Heart right ventricle (tissue), 16 donors: ENCODE measurements at regions not wholly inside any gene's neighbourhood (a gene's known extent, or its start where the extent isn't known, plus 50 kb on each side); places are given as distances from the start of the nearest gene placed in this dataset.
A peak's percentile ranks its signal among the peaks of the same experiment; 100 is the strongest.

Experiments used
- ATAC-seq, 8 donors: fragments of 200-7000 bp; cut with Tn5 transposase; one replicate each; pipeline ENCODE4 v1.9.1; 2020; ENCODE audit warnings: mild to moderate bottlenecking in 8 of 8, moderate library complexity in 8 of 8, moderate number of reproducible peaks in 1 of 8
- DNase-seq, 2 donors: peaks; one replicate each; pipeline ENCODE4 v3.0.0-alpha.2; 2020
- H3K27ac ChIP-seq, 10 donors: fragments of 200-600 bp; sonication (generic) in 2 of 10; one replicate each; pipeline versions ENCODE4 v1.5.0 to v1.8.0; 2020 to 2022; ENCODE audit warnings: mild to moderate bottlenecking in 3 of 10
- H3K27me3 ChIP-seq, 7 donors: fragments of 200-600 bp; one replicate each; pipeline ENCODE4 v1.8.0; 2021 to 2022; ENCODE audit warnings: mild to moderate bottlenecking in 2 of 7
- H3K36me3 ChIP-seq, 9 donors: fragments of 200-600 bp; sonication (generic) in 1 of 9; one replicate each; pipeline versions ENCODE4 v1.5.0 to v1.8.0; 2020 to 2022; ENCODE audit warnings: mild to moderate bottlenecking in 2 of 9
- H3K4me1 ChIP-seq, 9 donors: fragments of 200-600 bp; sonication (generic) in 1 of 9; one replicate each; pipeline versions ENCODE4 v1.5.0 to v1.8.0; 2020 to 2022; ENCODE audit warnings: mild to moderate bottlenecking in 4 of 9
- H3K4me3 ChIP-seq, 10 donors: fragments of 200-600 bp; sonication (generic) in 2 of 10; one replicate each; pipeline versions ENCODE4 v1.5.0 to v1.8.0; 2020 to 2022; ENCODE audit warnings: mild to moderate bottlenecking in 7 of 10, moderate library complexity in 2 of 10
- H3K9me3 ChIP-seq, 11 donors: fragments of 200-600 bp in 10 of 11; sonication (generic) in 2 of 11; one replicate each; pipeline versions ENCODE4 v1.5.0 to v1.8.0; 2013 to 2022; ENCODE audit warnings: mild to moderate bottlenecking in 2 of 11, control low read depth in 1 of 11, moderate library complexity in 1 of 11
- WGBS, 2 donors: extraction: QIAGEN DNeasy Blood & Tissue Kit; methylation state at CpG; one replicate each; pipeline ENCODE4 v1.1.7; 2013; ENCODE audit warnings: inconsistent platforms in 1 of 2; 5-methylcytosine and 5-hydroxymethylcytosine counted together
- intact Hi-C, 10 donors: fragments of 100-400 bp; cut with DNase I; formaldehyde crosslinking; loops; one replicate each; pipeline versions ENCODE4 v1.11.1 to v1.14.2; 2022
- TF ChIP-seq, protein P1 (sequence below), 9 donors: fragments of 200-600 bp; sonication (generic) in 2 of 9; IDR thresholded peaks; one replicate each; pipeline versions ENCODE4 v1.5.0 to v1.8.0; 2021 to 2022; ENCODE audit warnings: antibody characterized with exemption in 9 of 9, mild to moderate bottlenecking in 5 of 9, moderate library complexity in 1 of 9
- donor health status: Arrhythmogenic right ventricular cardiomyopathy.
- donor health status: ischemic (EF 13 %, LVEDD 7.1; RV severe dilation, severe dysfunction).
- donor health status: healthy with polysubstance abuse.
- donor health status: DM: no; HTN: yes; CAD: no.
- donor health status: DM: no; HTN: no; CAD: no.
- donor health status: ischemic (EF 25% LVEDD 6.9; RV normal size, moderate dysfunction).
- donor health status: ischemic (EF 25% LVEDD 5.7; RV mildly dilated, moderate dysfunction).
- donor health status: healthy.
- donor health status: DM: yes; HTN: yes; CAD: no.
- donor health status: Ischemic cardiomyopathy.
- donor health status: ischemic (EF 35%, LVEDD 5.7; RV mildly dilated, moderate dysfunction).
- donor health status: nonischemic (EF 11% LVEDD 7.7; RV severe dilation, severe dysfunction).
- donor health status: DM: yes; HTN: yes; CAD: no.
- donor health status: PGD.
- donor health status: ischemic (EF 29% LVEDD 5.4; RV normal size, mild dysfunction).
- donor health status: nonischemic (EF 23%, LVEDD 6.1; RV moderate dilation, normal function).

DNA sequence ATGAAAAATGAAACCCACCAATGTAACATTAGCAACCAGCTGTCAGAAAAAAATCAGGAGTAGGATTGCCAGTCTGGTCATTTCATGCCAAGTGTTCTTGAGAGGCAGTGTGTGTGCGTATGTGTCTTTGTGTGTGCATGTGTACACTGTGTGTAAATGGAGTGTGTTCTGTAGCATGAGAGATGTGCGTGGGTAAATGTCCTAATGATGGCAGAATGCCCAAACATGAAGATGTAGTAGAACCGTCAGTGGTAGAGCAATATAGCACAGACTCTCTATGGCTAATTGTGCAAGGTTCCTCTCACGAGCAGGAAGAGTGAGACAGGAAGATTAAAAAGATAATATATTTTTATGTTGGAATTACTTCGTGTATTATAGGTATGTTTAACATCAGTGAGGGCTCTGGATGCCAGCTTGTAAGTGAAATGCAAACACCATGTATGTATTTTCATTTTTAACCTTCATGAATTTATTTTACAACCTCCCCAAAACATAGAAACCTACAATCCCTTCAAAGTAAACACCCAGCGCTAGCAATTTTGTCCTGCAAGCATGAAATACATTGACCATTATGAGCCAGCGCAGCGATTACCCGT, 1038.7 kb downstream of the IGSF11 start:
- WGBS, 2 donors, result 14 to 15% methylated on average over 9 of the region's 9 CpGs
- ATAC-seq, result no peak
- no peak for DNase-seq
- H3K4me1 ChIP-seq, result peaks cover 0 to 11% (median 5%) of the 10 kb centered on the region in 9 donors
- H3K4me3 ChIP-seq, result no peak overlapping the region
- H3K36me3 ChIP-seq, result no peaks in the 10 kb centered on the region
- H3K27ac ChIP-seq, result no peak overlapping the region
- intact Hi-C loops, result loop anchor here in 1 of 10 donors (10.0 kb wide), 1 partner anchor 1221 kb away; no protein-coding TSS in a partner anchor
- no peaks in the 10 kb centered on the region for H3K9me3 ChIP-seq
- peaks cover 0 to 49% (median 34%) of the 10 kb centered on the region in 7 donors for H3K27me3 ChIP-seq
- TF ChIP-seq, protein P1, sequence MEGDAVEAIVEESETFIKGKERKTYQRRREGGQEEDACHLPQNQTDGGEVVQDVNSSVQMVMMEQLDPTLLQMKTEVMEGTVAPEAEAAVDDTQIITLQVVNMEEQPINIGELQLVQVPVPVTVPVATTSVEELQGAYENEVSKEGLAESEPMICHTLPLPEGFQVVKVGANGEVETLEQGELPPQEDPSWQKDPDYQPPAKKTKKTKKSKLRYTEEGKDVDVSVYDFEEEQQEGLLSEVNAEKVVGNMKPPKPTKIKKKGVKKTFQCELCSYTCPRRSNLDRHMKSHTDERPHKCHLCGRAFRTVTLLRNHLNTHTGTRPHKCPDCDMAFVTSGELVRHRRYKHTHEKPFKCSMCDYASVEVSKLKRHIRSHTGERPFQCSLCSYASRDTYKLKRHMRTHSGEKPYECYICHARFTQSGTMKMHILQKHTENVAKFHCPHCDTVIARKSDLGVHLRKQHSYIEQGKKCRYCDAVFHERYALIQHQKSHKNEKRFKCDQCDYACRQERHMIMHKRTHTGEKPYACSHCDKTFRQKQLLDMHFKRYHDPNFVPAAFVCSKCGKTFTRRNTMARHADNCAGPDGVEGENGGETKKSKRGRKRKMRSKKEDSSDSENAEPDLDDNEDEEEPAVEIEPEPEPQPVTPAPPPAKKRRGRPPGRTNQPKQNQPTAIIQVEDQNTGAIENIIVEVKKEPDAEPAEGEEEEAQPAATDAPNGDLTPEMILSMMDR (IDR thresholded peaks at IDR 0.05), result no peak

DNA sequence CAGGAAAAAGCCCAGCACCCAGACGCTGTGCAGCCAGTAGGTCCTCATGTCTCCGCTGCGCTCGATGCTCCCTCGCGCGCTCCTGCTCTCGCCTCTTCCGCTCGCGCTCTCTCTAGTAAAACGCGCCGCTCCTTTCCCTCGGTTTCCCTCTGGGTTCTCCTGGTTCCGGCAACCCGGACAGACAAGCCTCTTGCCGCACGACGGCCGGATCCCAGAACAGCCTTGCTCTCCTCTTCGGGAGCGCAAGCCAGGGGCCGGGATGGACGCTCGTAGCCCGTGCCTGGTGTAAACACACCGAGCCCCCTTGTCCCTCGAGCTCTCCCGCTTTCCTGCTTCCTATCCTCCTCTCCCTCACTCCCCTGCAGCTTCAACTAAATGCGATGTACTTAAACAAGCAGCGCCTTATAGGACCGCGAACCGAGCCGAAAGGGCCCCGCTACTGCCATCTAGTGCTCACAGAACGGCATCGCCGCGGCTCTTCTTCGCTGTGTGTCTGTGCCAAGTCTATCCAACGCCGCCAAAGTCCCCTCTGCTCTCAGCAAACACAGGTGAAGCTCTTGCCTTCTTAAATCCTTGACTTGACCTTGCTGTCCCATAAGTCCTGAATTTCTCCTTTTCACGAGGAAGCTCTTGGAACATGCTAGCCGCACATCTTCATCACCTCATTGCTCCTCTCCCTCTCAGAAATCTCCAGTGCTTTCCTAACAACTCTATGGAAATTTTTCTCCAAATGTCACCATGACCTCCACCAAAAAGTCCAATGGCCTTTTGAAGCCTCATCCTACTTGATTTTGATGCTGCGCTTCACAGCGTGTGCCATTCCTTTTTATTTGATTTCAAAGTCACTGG, 1037.2 kb downstream of the IGSF11 start:
- intact Hi-C loops, result loop anchor here in 1 of 10 donors (10.0 kb wide), 1 partner anchor 1223 kb away; no protein-coding TSS in a partner anchor
- Histone ChIP-seq H3K4me3 (peak overlapping the region in 9 of 10 donors; percentile 21 to 61 (median 47)), H3K4me1 (peaks cover 0 to 11% (median 5%) of the 10 kb centered on the region in 9 donors), H3K27ac (no peak overlapping the region), H3K9me3 (no peaks in the 10 kb centered on the region), H3K36me3 (no peaks in the 10 kb centered on the region), H3K27me3 (peaks cover 0 to 49% (median 34%) of the 10 kb centered on the region in 7 donors)
- WGBS, 2 donors, result 3 to 4% methylated on average over 48 of the region's 48 CpGs
- peak; percentile 48 to 64 for DNase-seq
- TF ChIP-seq, protein P1 (IDR thresholded peaks at IDR 0.05), result peak; percentile 58 to 84 (median 79)
- peak; percentile 84 to 94 (median 90) for ATAC-seq

DNA sequence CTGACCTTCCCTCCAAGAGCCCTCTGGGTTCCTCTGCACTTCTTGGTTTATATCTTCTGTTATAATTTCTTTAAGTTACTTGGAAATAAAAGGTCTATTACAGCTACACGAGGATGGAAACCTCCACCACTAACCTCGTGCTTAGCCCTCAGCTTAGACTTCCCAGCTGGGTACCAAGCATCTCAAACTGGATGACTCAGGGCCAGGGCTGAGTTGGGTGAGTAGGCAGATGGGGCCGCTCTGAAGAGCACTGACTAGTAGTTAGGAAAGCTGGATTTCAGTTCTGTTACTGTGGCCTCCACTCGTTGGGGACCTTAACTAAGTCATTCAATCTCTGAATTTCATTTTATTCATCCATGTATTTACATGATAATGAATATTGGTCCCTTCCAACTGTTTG, 1036.6 kb downstream of the IGSF11 start:
- no peak for DNase-seq
- WGBS, 2 donors, result 50 to 52% methylated on average over 4 of the region's 4 CpGs
- Histone ChIP-seq H3K27me3 (peaks cover 0 to 48% (median 34%) of the 10 kb centered on the region in 7 donors), H3K9me3 (no peaks in the 10 kb centered on the region), H3K27ac (no peak overlapping the region), H3K36me3 (no peaks in the 10 kb centered on the region), H3K4me3 (no peak overlapping the region), H3K4me1 (peaks cover 0 to 11% (median 5%) of the 10 kb centered on the region in 9 donors)
- ATAC-seq, result no peak
- TF ChIP-seq, protein P1 (IDR thresholded peaks at IDR 0.05), result no peak
- intact Hi-C loops, result loop anchor here in 1 of 10 donors (10.0 kb wide), 1 partner anchor 1223 kb away; no protein-coding TSS in a partner anchor

DNA sequence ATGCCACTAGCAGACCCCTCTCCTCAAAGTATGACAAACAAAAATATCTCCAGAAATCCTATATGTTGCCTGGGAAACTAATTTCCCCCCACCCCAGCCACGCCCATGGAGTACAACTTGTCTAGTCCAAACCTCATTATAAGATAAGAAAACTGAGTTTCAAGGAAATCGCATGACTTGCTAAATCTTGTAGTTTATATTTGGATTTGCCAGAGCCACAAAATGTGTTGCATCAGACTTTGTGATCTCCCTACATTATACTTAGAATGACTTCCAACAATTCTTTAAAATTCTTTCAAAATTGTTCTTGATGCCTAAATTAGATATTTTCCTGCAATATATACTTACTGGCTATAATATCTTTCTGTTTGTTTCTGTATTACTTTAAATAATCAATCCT, 1034.4 kb downstream of the IGSF11 start:
- H3K4me3 ChIP-seq, result no peak overlapping the region
- WGBS, 2 donors, result 73 to 77% methylated on average over 2 of the region's 2 CpGs
- no peaks in the 10 kb centered on the region for H3K9me3 ChIP-seq
- DNase-seq (no peak), ATAC-seq (no peak)
- no peak overlapping the region for H3K27ac ChIP-seq
- H3K36me3 ChIP-seq, result no peaks in the 10 kb centered on the region
- peaks cover 0 to 11% (median 5%) of the 10 kb centered on the region in 9 donors for H3K4me1 ChIP-seq
- H3K27me3 ChIP-seq, result peaks cover 0 to 33% (median 26%) of the 10 kb centered on the region in 7 donors
- TF ChIP-seq, protein P1 (IDR thresholded peaks at IDR 0.05), result no peak
- intact Hi-C loops, result no loop called here
